ENCODE measurements at regions not wholly inside any gene's neighbourhood (a gene's known extent, or its start where the extent isn't known, plus 50 kb on each side); places are given as distances from the start of the nearest gene placed in this dataset.

- intact Hi-C loops (cut with micrococcal nuclease; ENCODE audit: unreplicated experiment) = no loop called here
- Mint-ChIP-seq H3K36me3 (ENCODE audit: insufficient read depth, unreplicated experiment) (no peaks in the 10 kb centered on the region), H3K9me3 (ENCODE audit: low read depth, unreplicated experiment) (peaks cover 25% of the 10 kb centered on the region), H3K4me3 (ENCODE audit: low read depth, unreplicated experiment) (no peak overlapping the region), H3K27ac (ENCODE audit: unreplicated experiment) (no peak overlapping the region), H3K4me1 (ENCODE audit: low read depth, unreplicated experiment) (no peaks in the 10 kb centered on the region), H3K27me3 (ENCODE audit: unreplicated experiment) (no peaks in the 10 kb centered on the region)
- TF ChIP-seq CTCF (IDR thresholded peaks at IDR 0.05; ENCODE audit: unreplicated experiment) = no peak
- BruUV-seq (replicated peaks) = no TSS peak
- CTCF ChIA-PET = no interaction called here
- DNase-seq = no peak
These were observed 576.3 kb downstream of the NTRK3 start for GRCh38 chr15:87680208-87680607.

GRCh38 chr15:87675271-87675670, 581.3 kb downstream of the NTRK3 start:
- CTCF ChIA-PET = no interaction called here
- H3K27me3 Mint-ChIP-seq (ENCODE audit: unreplicated experiment) = no peaks in the 10 kb centered on the region

GRCh38 chr15:87672309-87673288, 583.9 kb downstream of the NTRK3 start:
- H3K27me3 Mint-ChIP-seq (ENCODE audit: unreplicated experiment) = no peaks in the 10 kb centered on the region

More at GRCh38 chr15:87675271-87675670, 581.3 kb downstream of the NTRK3 start:
- H3K27ac Mint-ChIP-seq (ENCODE audit: unreplicated experiment) = no peak overlapping the region
- peaks cover 5% of the 10 kb centered on the region for H3K36me3 Mint-ChIP-seq (ENCODE audit: insufficient read depth, unreplicated experiment)
- peaks cover 30% of the 10 kb centered on the region for H3K9me3 Mint-ChIP-seq (ENCODE audit: low read depth, unreplicated experiment)
- H3K4me3 Mint-ChIP-seq (ENCODE audit: low read depth, unreplicated experiment) = no peak overlapping the region
- no peak for DNase-seq
- no peak for TF ChIP-seq CTCF (IDR thresholded peaks at IDR 0.05; ENCODE audit: unreplicated experiment)
- no TSS peak for BruUV-seq (replicated peaks)
- intact Hi-C loops (cut with micrococcal nuclease; ENCODE audit: unreplicated experiment) = loop anchor here (10.0 kb wide), 1 partner anchor 770 kb away; no protein-coding TSS in a partner anchor
- no peaks in the 10 kb centered on the region for H3K4me1 Mint-ChIP-seq (ENCODE audit: low read depth, unreplicated experiment)

GRCh38 chr15:87671289-87671688, 585.2 kb downstream of the NTRK3 start:
- Mint-ChIP-seq H3K4me3 (ENCODE audit: low read depth, unreplicated experiment) (no peak overlapping the region), H3K27me3 (ENCODE audit: unreplicated experiment) (no peaks in the 10 kb centered on the region), H3K27ac (ENCODE audit: unreplicated experiment) (no peak overlapping the region), H3K4me1 (ENCODE audit: low read depth, unreplicated experiment) (no peaks in the 10 kb centered on the region), H3K9me3 (ENCODE audit: low read depth, unreplicated experiment) (peaks cover 25% of the 10 kb centered on the region), H3K36me3 (ENCODE audit: insufficient read depth, unreplicated experiment) (peaks cover 5% of the 10 kb centered on the region)
- no peak for DNase-seq
- CTCF ChIA-PET = no interaction called here
- BruUV-seq (replicated peaks) = no TSS peak
- intact Hi-C loops (cut with micrococcal nuclease; ENCODE audit: unreplicated experiment) = loop anchor here (10.0 kb wide), 1 partner anchor 774 kb away; no protein-coding TSS in a partner anchor
- no peak for TF ChIP-seq CTCF (IDR thresholded peaks at IDR 0.05; ENCODE audit: unreplicated experiment)

More at GRCh38 chr15:87672309-87673288, 583.9 kb downstream of the NTRK3 start:
- peaks cover 5% of the 10 kb centered on the region for H3K36me3 Mint-ChIP-seq (ENCODE audit: insufficient read depth, unreplicated experiment)
- CTCF ChIA-PET = no interaction called here
- H3K27ac Mint-ChIP-seq (ENCODE audit: unreplicated experiment) = no peak overlapping the region
- no peak overlapping the region for H3K4me3 Mint-ChIP-seq (ENCODE audit: low read depth, unreplicated experiment)
- TF ChIP-seq CTCF (IDR thresholded peaks at IDR 0.05; ENCODE audit: unreplicated experiment) = no peak
- BruUV-seq (replicated peaks) = no TSS peak
- intact Hi-C loops (cut with micrococcal nuclease; ENCODE audit: unreplicated experiment) = loop anchor here (10.0 kb wide), 1 partner anchor 772 kb away; no protein-coding TSS in a partner anchor
- peaks cover 30% of the 10 kb centered on the region for H3K9me3 Mint-ChIP-seq (ENCODE audit: low read depth, unreplicated experiment)
- no peak for DNase-seq
- no peaks in the 10 kb centered on the region for H3K4me1 Mint-ChIP-seq (ENCODE audit: low read depth, unreplicated experiment)
